HG02610 (cell line): ENCODE measurements at regions not wholly inside any gene's neighbourhood (a gene's known extent, or its start where the extent isn't known, plus 50 kb on each side); places are given as distances from the start of the nearest gene placed in this dataset.

Source experiments
- ATAC-seq: cut with Tn5 transposase; IDR thresholded peaks from one replicate; pipeline ENCODE4 v1.9.1; 2021; ENCODE audit warnings: mild to moderate bottlenecking, moderate library complexity; ENCODE audit not compliant: unreplicated experiment

DNA sequence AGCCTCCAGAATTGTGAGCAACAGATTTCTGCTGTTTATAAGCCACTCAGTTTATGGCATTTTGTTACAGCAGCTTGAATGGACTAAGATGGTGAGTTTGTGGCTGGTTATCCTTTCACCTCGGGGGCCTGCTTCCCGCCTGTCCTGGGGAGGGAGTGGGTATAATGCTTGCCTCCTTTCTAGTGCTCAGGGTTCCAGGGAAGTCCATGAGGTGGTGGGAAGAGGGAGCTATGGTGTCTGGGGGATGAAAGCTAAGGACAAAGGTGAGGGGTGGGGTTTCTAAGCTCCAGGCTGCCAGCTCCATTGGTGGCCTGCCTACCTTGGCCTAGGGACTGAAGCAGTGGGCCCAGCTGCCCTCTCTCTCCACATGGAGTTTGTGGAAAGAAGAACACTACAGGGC lies 50.2 kb upstream of the SDK2 start:
- ATAC-seq: no peak

DNA sequence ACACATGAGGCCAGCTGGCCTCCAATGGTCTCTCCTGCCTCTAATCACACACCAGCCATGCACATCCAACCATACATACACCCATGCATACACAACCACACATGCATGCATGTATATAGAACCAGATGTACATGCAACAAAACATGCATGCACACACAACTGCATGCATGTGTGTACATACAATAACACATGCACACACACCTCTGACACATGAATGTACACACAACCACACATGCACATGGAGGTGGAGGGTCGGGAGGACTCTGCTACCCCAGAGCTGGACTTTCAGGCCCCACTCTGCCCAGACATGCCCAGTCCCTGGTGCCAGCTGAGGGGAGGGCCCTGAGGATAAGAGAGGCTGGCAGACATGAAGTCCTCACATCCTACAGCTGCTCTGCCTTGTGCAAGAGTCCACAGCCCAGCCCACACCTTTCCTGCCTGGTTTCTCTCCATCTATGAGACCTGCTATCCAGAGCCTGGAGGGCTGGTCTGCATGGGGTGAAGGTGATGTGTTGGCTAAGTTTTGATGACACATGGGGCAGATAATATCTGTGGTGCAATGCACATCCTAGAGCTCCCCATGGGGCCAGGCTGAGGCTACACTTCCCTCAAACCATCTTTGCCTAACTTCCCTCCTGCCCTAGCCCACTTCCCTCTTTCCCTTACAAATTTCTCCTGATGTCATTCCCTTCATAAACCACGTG lies 50.9 kb upstream of the SDK2 start:
- no peak for ATAC-seq

DNA sequence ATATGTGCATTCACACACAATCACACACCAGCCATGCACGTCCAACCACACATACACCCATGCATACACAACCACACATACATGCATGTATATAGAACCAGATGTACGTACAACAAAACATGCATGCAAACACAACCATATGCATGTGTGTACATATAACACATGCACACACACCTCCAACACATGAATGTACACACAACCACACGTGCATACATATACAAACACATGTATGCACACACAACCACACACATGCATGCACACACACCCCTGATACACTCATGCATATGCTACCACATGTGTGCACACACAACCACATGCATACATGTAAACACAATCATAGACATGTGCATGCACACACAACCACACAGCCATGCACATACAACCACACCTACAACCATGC lies 52.0 kb upstream of the SDK2 start:
- ATAC-seq: no peak

DNA sequence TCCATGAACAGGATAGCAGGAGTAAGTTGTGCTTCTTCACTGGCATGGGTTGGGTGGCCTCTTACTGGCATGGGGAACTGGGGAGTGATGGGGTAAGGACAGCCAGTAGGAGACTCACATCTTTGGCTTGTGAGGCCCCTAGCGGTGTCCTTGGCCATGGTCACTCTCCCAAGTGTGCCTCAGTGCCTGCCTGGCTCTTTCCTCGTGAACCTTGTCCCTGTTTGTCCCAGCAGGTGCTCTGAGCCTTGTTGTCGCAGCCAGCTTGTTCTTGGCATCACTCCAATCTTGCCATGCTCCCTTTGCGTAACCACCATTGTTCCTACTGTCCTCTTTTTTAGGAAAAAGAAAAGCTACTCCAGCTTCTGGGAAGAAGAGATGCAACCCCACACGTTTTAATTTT lies 53.6 kb upstream of the SDK2 start:
- ATAC-seq: no peak

DNA sequence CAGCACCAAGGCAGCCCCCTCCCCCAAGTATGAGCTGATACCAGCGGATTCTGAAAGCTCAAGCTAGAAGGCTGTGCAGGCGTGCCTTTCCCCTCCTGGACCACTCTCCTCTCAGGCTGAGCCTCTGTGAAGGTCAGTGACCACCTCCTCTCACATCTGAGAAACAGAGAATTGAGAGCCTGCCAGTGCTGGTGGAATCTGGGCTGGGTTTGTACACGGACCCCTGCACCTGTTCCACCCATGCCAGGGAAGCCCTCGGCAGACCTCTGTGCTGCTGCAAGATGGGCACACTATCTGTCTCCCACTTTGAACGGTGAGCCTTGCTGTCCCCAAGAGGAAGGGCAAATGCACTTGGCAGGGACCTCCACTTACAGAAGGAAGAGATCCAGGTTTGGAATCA lies 54.7 kb upstream of the SDK2 start:
- no peak for ATAC-seq

- ATAC-seq: no peak
Measured at GRCh38 chr17:73701701-73702100, 57.5 kb upstream of the SDK2 start.

- no peak for ATAC-seq
Measured at GRCh38 chr17:73703192-73703591, 58.9 kb upstream of the SDK2 start.

- ATAC-seq: no peak
Measured at GRCh38 chr17:73703917-73704316, 59.7 kb upstream of the SDK2 start.

DNA sequence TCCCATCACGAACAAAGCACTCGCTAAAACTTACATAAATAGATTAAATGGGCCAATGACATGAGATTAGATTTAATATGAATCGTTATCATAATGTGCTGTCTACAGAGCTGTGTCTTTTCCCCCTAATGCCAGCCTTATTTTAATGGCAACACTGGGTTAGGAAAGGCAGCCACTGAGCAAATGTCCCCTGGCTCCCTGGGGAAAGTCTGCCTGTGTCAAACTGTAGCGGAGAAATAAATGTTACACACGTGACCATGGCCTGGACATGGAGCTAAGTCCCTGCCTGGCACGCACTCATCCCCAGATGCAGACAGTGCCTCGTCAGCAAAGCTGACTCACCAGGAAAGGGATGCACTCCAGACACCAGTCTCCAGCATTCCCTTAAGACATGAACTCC lies 61.3 kb upstream of the SDK2 start:
- no peak for ATAC-seq

DNA sequence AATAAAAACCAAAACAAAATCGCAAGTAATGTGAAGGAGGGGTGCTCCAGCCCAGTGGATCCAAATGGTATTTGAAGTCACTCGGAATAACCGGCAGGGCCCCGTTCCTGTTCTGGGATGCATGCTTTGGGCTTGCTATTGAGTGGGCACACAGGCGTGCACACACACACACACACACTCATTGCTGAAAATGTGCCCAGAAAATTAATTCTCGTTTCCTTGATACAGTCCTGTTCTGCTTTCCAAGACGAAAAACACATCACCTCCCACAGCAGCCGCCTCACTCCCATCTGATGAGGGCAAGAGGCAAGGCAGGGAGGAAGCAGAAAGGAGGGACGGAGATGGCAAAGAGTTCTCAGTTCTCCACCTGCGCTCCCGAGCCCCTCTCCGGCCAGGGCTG lies 62.2 kb upstream of the SDK2 start:
- ATAC-seq: no peak

DNA sequence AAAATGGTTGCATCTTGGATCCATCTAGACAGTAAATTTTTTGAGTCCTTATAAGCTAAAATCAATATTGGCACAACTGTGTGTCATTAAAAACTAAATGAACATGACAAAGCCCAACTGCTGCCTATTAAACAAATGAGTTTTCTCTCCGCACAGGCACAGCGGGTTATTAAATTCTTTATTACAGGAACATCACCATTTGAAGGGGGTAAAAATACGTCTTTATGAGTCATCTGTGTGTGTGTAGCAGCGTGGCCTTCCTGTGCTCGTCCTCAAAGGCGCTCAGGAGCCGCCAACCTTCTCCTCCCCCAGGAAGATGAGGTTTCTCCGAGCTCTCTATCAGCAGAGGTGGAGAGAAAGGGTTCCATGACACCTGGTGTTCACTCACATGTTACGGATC lies 62.6 kb upstream of the SDK2 start:
- ATAC-seq: no peak

DNA sequence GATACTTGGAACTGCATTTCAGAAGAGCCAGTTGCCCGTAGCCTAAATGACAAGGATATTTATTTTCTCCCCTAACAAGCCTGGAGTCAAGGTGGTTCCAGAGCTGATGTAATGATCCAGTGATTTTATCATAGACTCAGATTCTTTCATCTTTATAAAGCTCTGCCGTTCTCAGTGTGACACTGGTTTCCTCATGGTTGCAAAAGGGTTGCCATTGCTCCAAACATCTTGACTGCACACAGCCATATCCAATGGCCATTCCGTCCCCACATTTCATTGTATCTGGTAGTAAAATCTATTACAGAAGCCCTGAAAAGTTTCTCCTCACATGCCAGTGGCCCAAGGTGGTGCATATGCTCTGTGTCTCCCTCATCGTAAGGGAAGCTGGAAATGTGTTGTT lies 63.1 kb upstream of the SDK2 start:
- no peak for ATAC-seq

DNA sequence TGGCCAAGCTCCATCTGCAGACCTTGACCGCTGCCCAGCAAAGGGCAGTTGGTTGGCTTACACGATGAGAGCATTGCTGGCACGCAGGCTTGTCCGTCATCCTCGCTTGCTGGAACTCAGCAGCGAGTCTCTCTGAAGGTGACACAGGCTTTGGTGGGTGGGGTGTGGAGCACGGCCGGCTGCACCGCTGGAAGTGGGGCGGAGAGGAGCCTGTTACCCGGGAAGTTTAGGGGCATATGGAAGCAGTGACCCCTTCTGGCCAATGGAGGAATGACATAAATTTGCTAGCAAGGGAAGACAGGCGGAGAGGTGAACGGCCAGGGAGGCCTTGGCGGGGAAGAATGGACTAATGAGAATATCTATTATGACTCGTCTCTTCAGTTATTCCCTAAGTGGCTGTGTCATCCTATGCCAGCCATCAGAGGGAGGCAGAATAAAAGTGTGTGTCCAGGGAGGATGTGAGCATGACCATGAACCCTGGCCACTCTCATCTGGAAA lies 65.9 kb upstream of the SDK2 start:
- ATAC-seq: no peak

- ATAC-seq: peak; percentile 58
Measured at GRCh38 chr17:73711184-73711583, 66.9 kb upstream of the SDK2 start.

GRCh38 chr17:73711916-73712315 lies 67.7 kb upstream of the SDK2 start:
- ATAC-seq: no peak

DNA sequence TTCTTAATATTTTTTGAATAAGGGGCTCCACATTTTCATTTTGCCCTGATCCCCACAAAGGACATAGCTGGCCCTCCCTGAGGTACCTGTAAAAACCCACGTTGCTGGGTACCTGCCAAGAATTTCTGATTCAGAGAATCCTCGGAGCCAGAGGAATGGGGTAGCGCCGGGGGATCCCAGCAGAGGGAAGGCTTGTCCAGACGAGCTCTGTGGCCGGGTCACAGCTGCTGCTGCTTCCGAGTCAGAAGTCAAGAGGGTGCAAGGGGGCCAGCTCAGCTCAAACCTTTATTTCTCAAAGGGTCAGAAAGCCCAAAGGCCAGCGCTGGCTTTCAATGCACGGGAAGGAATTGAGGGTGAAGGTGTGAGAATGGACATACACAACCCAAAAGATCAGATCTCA lies 68.9 kb upstream of the SDK2 start:
- no peak for ATAC-seq

DNA sequence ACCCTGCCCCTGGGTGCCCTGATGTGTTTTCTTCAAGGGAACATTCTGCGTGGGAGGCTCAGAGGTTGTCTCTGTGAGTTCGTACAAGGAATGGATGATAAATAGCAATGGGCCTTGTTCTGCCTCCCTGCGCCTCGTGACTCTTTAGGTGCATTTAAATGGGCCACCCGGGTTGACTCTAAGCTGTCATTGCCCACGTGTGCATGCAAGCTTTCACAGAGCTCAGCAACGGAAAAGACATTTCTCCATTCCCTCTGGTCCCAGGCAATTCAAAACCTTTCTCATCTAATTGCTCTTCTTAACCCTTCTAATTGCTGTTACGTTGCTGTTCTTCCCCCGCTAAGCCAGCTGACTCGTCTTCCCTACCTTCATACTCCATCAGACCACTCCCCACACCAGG lies 71.5 kb upstream of the SDK2 start:
- no peak for ATAC-seq

GRCh38 chr17:73717690-73718089 lies 73.4 kb upstream of the SDK2 start:
- ATAC-seq: no peak

- ATAC-seq: no peak
Measured at GRCh38 chr17:73718362-73718761, 74.1 kb upstream of the SDK2 start.

DNA sequence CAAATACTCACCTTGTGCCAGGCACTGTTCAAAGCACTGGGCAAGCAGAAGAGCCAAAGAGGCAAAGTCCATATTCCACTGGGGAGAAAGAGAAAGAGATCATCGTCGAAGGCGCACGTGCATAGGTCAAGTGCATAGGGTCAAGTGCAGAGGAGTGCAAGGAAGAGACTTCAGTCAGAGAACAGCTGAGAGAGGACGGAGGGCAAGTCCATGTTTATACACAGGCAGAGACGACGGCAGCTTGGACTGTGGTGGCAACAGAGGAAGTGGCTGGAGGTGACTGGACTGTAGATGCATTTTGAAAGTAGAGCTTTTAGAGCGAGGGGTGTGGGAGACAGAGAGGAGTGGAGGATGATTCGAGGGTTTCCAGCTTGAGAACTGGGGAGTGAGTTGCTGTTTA lies 74.7 kb upstream of the SDK2 start:
- ATAC-seq: no peak

- ATAC-seq: no peak
Measured at GRCh38 chr17:73719588-73720071, 75.4 kb upstream of the SDK2 start.

GRCh38 chr17:73720187-73720834 lies 76.1 kb upstream of the SDK2 start:
- ATAC-seq: no peak

GRCh38 chr17:73722165-73722564 lies 77.9 kb upstream of the SDK2 start:
- ATAC-seq: no peak
